ENCODE measurements at regions not wholly inside any gene's neighbourhood (a gene's known extent, or its start where the extent isn't known, plus 50 kb on each side); places are given as distances from the start of the nearest gene placed in this dataset.

DNA sequence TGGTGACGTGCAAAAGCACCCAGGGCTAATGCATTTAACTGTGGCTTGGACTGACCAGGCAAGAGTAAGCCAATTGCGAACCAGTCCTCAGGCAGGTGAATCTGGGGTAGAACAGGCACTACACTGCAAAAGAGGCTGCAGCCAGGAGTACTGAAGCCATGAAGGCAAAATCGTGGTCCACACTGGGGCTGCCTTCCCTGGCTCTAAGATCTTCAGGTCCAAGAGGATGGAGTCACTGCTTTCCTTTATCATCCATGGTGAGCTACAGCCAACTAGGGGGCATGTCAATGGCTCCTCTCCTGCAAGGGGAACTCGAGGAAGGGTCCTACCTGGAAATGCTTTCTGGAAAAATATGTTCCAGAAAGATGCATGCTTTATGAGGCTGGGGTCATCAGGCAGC, 100.6 kb upstream of the AJAP1 start:
- DNase-seq: no peak

GRCh38 chr1:4554271-4554865, 100.0 kb upstream of the AJAP1 start:
- DNase-seq: no peak

GRCh38 chr1:4557949-4558348, 96.5 kb upstream of the AJAP1 start:
- no peak for DNase-seq

DNA sequence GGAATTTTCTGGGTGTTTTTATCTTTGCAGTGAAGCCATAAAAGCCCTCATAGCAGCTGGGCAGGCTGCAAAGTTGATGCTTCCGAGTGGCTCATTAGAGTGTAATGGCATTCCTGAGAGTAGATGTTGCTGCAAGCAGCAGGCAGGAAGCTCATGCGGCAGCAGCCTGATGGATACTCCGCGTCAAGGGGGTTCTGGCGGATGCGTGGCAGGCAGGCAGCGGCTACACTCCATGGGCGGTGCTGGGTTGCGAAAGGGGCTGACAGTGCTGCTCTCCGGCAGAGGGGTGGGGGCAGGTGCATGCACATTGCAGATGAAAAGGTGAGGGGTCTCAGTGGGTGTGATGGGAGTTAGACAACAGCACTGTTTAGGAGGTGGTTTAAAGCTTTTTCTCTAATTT, 93.2 kb upstream of the AJAP1 start:
- DNase-seq: no peak

- no peak for DNase-seq
These were observed 92.1 kb upstream of the AJAP1 start for GRCh38 chr1:4562321-4562720.

DNA sequence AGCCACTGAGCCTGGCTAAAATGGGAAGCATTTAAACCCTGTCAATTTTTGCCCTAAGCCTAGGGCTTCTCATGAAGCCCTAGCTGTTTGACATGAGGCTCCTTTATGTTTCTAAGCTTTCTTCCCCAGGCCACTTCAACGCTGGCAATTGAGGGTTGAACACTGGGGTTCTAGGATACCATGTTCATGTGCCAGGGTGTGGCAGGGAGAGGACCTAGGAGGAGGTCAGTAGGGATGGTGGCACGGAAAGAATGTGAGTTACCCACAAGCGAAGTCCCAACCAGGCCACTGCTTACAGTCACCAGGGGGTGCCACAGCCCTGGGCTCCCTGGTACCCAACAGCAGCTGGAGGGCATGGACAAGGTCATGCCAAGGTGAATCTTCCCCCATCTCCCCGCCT, 90.8 kb upstream of the AJAP1 start:
- no peak for DNase-seq

GRCh38 chr1:4564051-4564450, 90.4 kb upstream of the AJAP1 start:
- DNase-seq: no peak

GRCh38 chr1:4565166-4565565, 89.2 kb upstream of the AJAP1 start:
- no peak for DNase-seq

DNA sequence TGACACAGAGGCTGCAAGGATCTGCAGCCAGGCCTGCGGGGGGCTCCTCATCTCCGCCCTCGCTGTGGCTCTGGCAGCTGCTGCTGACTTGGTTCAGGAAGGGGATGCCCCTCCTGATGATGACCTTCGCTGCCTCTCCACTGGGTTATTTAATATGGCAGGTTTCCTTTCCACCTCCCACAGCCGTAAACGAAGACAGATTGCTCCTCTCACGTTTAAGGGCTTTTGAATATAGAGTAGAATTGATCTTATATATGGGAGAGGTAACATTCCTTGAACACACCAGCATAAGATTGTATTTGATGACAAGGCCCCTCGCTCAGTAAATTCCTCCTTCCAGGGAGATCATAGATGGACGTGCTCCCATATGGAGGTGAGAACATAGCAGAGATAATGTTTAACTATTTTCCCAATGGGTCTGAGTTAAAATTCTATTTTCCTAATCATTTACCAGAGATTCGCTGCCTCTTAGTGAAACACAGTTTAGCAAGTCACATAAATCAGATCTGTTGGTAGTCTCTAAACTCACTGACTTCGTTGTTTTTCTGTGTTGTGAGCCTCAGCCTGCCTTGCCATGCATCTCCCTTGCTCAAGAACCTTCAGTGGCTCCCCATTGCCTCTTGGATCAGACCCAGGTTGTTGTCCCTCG, 88.5 kb upstream of the AJAP1 start:
- DNase-seq: no peak

DNA sequence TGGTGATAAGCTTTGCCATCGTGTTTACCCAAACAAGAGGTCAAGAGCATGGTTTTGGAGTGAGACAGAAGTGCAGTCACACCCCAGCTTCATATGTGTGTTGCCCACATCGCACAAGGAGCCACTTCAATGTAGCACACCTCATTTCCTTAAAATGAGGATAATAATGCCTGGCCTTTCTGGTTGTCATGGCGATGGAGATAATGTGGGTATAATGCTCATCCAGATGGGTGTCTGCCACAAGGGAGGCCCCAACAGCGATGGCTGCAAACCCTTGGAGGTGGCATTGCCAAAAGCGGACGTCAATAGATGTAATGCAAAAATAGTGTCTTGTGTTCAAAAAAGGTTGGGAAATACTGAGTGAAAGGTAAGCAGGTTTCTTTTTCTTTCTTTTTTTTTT, 83.1 kb upstream of the AJAP1 start:
- DNase-seq: no peak

- no peak for DNase-seq
These were observed 80.9 kb upstream of the AJAP1 start for GRCh38 chr1:4573526-4573925.

GRCh38 chr1:4581807-4582206, 72.6 kb upstream of the AJAP1 start:
- DNase-seq: no peak

GRCh38 chr1:4584449-4584848, 70.0 kb upstream of the AJAP1 start:
- no peak for DNase-seq

- DNase-seq: peak; percentile 70 to 71
These were observed 69.2 kb upstream of the AJAP1 start for GRCh38 chr1:4585216-4585615.

- DNase-seq: no peak
These were observed 68.7 kb upstream of the AJAP1 start for GRCh38 chr1:4585705-4586104.

DNA sequence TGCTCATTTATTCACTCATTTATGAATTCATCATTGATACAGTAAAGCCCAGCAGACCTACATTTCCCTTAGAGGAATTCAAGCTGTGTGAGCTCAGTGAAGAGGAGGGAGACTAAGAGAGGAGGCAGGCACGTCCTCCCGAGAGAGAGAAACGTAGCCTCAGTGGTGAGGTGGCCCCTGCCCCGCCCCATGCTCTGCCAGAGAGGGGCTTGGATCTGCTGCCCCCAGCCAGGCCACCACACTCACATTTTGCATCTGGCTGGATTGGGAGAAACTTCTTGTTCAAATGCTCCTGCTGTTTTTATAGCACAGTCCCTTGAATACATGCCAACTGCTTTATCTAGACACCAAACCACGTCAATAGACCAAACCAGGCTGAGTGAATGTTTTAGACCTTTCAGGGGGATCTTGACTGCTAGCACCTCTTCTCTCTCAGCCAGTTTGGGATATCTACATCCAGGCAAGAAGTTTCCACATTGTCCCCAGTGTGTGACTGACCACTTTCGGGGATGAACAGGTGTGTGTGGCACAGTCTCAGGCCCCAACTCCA, 67.7 kb upstream of the AJAP1 start:
- no peak for DNase-seq

GRCh38 chr1:4587721-4588120, 66.7 kb upstream of the AJAP1 start:
- no peak for DNase-seq

GRCh38 chr1:4590756-4591155, 63.7 kb upstream of the AJAP1 start:
- no peak for DNase-seq

DNA sequence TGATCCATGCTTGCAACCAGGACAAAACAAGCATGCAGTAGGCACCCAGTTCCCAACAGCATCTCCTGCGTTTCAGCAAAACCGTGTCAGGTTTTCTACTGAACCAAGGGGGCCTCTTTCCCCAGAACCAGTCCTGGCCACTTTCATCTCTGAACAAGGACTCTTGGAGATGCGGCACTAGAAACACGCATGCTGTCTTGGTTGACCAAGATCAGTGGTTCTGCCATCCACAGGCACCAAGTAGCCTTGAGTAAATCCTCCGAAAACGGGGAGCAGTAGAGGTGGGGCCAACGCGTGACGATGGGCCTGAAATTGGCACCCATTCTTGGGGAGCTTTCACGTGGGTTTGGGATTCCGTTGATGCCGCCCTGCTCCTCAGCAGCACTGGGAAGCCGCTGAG, 62.5 kb upstream of the AJAP1 start:
- DNase-seq: no peak

GRCh38 chr1:4593106-4593505, 61.3 kb upstream of the AJAP1 start:
- DNase-seq: no peak

DNA sequence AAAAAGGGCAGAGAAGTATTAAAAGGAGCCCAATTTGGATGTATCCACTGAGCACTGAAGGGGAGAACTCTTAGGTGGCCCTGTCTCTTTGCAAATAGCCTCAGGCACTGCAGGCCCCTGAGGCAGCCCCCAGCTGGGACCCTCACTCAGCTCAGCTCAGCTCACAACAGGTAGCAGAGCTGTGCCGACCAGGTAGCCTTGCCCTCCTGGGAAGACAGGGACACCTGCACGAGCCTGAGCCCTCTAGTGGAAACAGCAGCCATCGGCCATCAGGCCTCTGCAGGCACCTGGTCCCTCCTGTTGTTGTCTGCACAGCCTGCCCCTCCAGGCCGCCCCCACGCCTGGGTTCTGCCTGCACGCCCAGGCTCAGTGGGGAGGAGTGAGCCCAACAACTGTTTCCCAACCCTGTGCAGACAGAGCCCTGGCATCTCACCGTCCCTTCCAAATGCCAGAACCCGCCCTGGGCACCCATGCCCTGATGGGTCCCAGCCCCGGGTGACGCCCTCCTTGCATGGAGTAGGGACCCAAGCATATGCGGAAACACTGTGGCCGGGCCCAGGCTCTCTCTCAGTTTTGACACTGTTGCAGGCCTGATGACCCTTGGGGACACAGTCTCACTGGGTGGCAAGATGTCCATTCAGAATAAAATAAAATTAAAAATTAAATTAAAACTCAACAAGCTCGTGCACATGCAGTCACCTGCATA, 60.0 kb upstream of the AJAP1 start:
- DNase-seq: no peak

GRCh38 chr1:4595341-4596225, 58.8 kb upstream of the AJAP1 start:
- no peak for DNase-seq

DNA sequence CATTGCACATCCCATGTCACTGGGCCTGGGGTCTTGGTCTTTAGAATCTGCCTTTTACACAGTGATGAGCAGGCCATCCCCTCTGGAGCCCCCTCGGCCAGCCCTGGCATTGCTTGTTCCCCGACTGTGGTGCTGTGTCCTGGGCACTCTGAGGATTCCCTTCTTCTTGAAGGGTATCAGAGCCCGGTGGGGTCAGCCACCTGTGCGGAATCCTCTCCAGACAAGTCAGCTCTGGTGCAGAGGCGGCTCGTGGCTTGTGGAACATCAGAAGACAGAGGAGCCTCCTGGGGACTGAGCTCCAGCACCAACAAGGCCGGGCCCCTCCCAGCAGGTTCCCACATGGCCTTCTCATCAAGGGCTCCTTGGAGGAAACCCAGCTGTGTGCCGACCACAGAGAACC, 57.9 kb upstream of the AJAP1 start:
- no peak for DNase-seq

All from activated T-cell treated with anti-CD3 and anti-CD28 coated beads, Interleukin-2, amount 50 U/mL, for 48 hours (primary cell).